ENCODE measurements at regions not wholly inside any gene's neighbourhood (a gene's known extent, or its start where the extent isn't known, plus 50 kb on each side); places are given as distances from the start of the nearest gene placed in this dataset.

DNA sequence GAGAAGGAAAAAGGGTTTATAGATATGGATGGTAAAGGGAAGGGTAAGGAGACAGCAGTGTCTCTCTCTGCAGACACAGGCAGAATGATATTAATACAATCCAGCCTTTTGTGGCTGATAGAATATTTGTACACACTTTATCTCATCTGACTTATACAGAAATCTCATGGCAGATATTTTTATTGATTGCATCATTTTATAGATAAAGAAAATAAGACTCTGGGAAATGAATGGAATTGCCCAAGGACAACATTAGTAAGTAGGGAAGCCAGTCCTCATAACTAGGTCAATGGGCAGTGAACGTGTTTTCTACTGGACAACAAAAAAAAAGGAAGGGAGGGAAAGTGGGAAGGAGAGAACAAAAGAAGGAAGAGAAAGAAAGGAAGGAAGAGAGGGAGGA is 236.4 kb upstream of the EPHA4 start:
- TF ChIP-seq SMC3 (IDR thresholded peaks at IDR 0.05; ENCODE audit: low read depth, low read length) (no peak), RCOR1 (IDR thresholded peaks at IDR 0.05; ENCODE audit: insufficient replicate concordance, low read length) (no peak), MAFK (IDR thresholded peaks at IDR 0.05; ENCODE audit: low read depth, low read length) (no peak), MXI1 (IDR thresholded peaks at IDR 0.05; ENCODE audit: borderline replicate concordance, low read depth, low read length) (no peak), CHD1 (IDR thresholded peaks at IDR 0.05; ENCODE audit: low read depth, low read length) (no peak), NFE2L2 (IDR thresholded peaks at IDR 0.05; ENCODE audit: low read depth, low read length) (no peak)
- TF ChIP-seq, protein P1, sequence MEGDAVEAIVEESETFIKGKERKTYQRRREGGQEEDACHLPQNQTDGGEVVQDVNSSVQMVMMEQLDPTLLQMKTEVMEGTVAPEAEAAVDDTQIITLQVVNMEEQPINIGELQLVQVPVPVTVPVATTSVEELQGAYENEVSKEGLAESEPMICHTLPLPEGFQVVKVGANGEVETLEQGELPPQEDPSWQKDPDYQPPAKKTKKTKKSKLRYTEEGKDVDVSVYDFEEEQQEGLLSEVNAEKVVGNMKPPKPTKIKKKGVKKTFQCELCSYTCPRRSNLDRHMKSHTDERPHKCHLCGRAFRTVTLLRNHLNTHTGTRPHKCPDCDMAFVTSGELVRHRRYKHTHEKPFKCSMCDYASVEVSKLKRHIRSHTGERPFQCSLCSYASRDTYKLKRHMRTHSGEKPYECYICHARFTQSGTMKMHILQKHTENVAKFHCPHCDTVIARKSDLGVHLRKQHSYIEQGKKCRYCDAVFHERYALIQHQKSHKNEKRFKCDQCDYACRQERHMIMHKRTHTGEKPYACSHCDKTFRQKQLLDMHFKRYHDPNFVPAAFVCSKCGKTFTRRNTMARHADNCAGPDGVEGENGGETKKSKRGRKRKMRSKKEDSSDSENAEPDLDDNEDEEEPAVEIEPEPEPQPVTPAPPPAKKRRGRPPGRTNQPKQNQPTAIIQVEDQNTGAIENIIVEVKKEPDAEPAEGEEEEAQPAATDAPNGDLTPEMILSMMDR (conservative IDR thresholded peaks at IDR 0.05; ENCODE audit: low read depth, low read length), result no peak
